SK-N-DZ (cell line): ENCODE measurements at regions not wholly inside any gene's neighbourhood (a gene's known extent, or its start where the extent isn't known, plus 50 kb on each side); places are given as distances from the start of the nearest gene placed in this dataset.
"Not testable (repeated sequence)": the region's sequence is repeated elsewhere in the genome, so short reads cannot be mapped to it uniquely, and the experiment has no call there.

Source experiments
- DNase-seq: peaks from one replicate; pipeline ENCODE4 v3.0.0-alpha.2; 2015; ENCODE audit warnings: low spot score

GRCh38 chr21:19508844-19509243, 1105.3 kb upstream of the TMPRSS15 start:
- DNase-seq, result no peak

GRCh38 chr21:19510057-19510456, 1106.5 kb upstream of the TMPRSS15 start:
- DNase-seq, result no peak

- no peak for DNase-seq
These were observed 1107.1 kb upstream of the TMPRSS15 start for GRCh38 chr21:19510653-19511052.

DNA sequence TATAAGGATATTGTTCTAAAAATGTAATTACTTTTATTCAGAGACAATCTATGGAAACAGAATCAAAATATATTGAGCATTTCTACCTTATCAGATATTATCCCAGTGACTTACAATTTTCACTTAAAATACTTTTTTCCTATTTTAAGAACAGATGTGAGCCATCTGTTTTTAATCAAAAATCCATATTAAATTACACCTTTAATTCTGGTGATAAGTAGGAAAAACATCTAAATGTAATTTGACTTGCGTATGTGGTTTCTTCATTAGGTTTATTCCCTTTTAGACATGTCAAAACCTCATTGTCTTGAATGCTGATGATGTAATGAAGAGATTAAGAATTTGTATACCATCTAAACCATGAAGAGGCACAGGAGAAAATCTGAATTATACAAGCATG, 1118.8 kb upstream of the TMPRSS15 start:
- DNase-seq, result peak; percentile 90

DNA sequence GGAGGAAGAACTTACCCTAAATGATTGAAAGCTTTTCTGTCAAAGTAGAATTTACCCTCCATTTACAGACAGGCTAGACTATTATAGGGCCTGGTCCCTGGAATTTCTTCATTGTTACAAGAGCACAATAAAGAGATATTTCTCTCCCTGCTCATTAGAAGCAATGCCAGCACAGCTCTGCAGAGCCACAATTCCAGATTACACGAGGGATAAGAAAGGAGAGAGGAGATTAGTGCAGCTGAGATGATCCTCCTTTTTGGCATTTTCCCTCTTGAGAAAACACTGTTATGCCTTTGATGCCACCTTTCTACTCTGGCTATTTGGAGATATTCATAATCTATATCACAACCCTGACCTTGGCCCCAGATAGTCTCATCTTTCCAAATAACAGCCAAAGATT, 1119.5 kb upstream of the TMPRSS15 start:
- peak; percentile 48 for DNase-seq

DNA sequence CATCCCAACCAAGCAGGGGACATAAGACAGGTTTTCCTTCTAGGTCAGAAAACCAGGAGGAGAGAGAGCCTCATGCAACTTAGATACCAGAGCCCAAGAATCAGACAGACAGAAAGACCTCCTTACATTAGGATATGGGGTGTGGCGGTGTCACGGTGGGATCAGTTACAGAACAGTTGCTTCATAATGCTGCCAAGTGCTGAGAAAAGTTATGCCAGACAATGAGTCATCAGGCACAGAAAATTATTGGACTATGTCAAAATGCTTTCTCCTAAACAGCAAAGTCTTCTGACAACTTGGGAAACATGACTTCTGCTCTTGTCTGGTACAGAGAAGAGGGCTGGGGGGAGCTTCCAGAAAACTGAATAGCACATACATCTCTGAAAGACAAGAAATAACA, 1120.2 kb upstream of the TMPRSS15 start:
- DNase-seq, result no peak

GRCh38 chr21:19529031-19529430, 1125.4 kb upstream of the TMPRSS15 start:
- DNase-seq, result no peak

- DNase-seq, result peak; percentile 97
These were observed 1131.8 kb upstream of the TMPRSS15 start for GRCh38 chr21:19535356-19535755.

- DNase-seq, result no peak
These were observed 1133.5 kb upstream of the TMPRSS15 start for GRCh38 chr21:19537116-19537515.

DNA sequence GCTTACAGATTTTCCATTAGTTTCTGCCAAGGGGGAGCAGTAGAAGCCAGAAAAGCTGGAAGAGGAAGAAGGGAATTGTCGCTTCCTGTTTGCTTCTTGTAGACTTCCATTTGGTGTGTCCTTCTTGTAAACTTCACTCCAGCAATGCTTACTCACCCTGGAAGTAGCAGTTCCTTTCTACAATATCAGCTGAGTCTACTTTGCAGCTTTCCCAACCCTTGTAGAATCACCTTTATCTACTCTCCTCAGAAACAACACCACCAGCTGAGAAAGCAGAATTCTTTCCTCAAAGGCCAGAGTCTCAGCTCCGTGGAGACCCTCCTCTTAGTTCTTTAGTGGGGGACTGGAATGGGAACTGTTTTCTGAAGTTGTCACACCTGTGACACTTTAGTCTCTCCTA, 1136.7 kb upstream of the TMPRSS15 start:
- no peak for DNase-seq

DNA sequence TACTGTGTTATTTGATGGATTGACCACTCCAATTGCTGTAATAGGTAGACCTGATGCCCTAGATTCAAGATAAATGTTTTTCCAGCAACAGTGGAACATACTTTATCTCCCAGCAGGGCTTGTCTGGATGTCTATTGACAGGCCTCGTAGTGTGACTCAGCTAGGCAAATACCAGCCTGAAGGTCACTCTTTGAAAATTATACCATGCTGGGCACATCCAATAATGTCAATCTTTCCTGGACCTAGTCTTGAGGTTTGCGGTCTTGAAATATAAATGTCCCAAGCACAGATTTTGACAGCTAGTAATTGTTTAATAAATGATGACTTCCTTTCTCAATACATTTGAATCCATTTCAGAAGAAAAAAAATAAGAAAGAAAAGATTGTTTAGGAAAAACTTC, 1138.0 kb upstream of the TMPRSS15 start:
- DNase-seq, result no peak

GRCh38 chr21:19544493-19544892, 1140.9 kb upstream of the TMPRSS15 start:
- DNase-seq, result not testable (repeated sequence)

GRCh38 chr21:19547951-19548840, 1144.6 kb upstream of the TMPRSS15 start:
- DNase-seq, result no peak

DNA sequence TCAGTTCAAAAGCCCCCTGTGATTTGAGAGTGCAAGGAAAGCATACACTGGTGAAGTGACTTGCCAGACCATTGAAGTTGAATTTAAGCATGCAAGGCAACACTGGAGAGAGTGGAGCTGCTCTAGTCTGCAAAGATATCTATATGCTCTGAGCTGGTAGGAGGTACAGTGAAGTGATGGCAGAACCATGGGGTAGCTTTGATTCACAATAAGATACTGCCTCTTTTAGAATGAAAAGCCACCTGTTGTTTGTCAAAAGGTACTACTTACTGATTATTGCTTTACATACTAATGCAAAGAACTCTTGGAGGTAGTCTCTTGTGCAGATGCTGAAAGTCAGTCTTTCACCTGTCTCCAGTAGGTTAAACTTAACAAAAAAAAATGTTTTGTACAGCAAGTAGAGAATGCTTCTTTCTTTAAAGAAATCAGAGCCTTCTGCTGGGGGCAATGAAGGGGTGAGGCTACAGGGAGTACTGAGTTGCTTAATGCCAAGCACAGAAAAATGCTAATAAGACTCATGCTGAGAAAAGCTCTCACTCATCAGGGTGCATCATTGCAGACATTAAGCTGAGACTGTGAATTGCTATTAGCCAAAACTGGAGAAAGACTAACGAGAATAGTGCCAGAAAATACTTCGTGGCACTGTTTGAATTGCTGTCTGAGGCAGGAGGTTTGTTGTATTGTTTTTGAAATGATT, 1150.5 kb upstream of the TMPRSS15 start:
- no peak for DNase-seq

GRCh38 chr21:19557046-19557445, 1153.5 kb upstream of the TMPRSS15 start:
- peak; percentile 28 for DNase-seq

DNA sequence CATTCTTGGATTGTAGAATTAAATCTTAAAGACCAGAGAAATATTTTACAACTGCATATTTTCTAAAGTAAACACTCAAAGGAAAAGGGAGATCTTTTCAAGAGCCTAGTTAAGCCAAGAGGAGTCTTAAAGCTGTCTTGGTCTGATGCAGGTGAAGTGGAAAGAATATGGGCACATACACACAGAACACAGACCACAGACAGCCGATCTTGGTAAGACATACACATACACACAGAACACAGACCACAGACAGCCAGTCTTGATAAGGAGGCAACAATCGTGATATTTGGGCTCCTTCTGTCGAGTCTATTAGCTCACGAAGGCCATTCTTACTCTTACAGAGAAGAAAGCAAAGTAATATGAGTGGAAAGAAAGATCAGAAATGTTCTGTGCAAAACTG, 1153.9 kb upstream of the TMPRSS15 start:
- no peak for DNase-seq

DNA sequence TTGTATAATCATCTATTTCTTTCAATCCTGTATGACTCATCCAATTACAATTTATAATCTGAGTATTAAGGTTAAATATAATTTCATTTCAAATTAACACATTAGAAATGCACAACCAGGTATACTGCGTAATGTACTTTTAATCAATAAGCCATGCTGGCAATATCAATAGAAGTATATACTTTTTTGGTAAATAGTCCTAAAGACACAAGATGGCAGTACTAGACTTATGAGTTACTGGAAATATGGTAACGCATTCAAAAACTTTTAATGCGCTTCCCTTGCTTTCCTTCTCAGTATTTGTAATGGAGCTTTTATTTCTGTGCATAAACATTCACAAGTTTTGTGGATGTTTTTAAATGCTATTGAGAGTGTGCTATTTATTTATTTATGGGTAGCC, 1162.0 kb upstream of the TMPRSS15 start:
- no peak for DNase-seq

GRCh38 chr21:19566975-19567374, 1163.4 kb upstream of the TMPRSS15 start:
- DNase-seq, result no peak

DNA sequence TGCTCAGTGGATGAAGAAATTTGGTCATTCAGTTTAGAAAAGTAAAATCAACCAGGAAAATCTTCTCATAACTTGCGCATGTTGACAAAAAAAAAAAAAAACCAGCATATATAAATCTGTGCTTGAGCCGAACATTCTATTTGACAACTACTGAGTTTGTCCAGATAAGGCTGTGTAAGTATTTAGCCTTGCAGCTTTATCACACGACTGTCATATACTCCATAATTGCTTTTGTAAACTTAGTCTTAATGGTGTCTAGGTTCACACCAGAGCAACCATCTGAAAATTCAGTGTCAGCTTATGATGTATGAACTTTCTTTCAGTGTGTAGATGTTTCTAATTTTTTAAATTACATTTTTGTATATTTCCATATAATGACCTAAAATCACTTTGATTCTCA, 1173.8 kb upstream of the TMPRSS15 start:
- no peak for DNase-seq

- no peak for DNase-seq
These were observed 1186.5 kb upstream of the TMPRSS15 start for GRCh38 chr21:19590044-19590443.

GRCh38 chr21:19603011-19603593, 1199.5 kb upstream of the TMPRSS15 start:
- DNase-seq, result peak; percentile 63

DNA sequence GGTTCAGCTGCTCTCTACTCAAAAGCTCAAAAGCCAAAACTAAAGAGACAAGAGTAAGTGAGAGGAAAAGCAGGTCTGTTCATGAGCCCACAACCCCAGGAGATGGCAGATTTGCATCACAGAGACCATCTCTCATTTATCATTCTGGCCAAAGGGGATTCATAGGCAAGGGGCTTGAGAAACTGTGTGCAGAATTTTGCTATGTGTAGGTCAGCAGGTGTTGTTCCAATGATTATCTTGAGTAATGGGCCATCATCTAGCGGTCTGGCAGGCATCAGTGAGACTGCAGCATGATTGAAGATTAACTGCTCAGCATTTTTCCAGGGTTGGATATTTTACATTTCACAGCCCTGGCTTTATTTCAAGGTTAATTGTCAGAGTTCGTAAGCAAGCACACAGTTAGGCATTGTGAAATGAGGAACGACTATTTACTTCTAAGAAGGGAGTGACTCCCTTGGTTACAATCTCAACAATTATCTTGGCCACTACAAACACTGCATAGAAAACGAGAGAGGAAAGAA, 1204.6 kb upstream of the TMPRSS15 start:
- peak; percentile 92 for DNase-seq
